RWPE2 (cell line): ENCODE measurements at regions not wholly inside any gene's neighbourhood (a gene's known extent, or its start where the extent isn't known, plus 50 kb on each side); places are given as distances from the start of the nearest gene placed in this dataset.
"Not testable (repeated sequence)": the region's sequence is repeated elsewhere in the genome, so short reads cannot be mapped to it uniquely, and the experiment has no call there.

Source experiments
- ATAC-seq: fragments of 200-7000 bp; cut with Tn5 transposase; 3 replicates; pipeline ENCODE4 v1.9.1; 2021; ENCODE audit warnings: low read depth
- DNase-seq: peaks from one replicate; pipeline ENCODE4 v3.0.0-alpha.2; 2020; ENCODE audit warnings: low spot score
- H3K27ac ChIP-seq: fragments of 450-650 bp; 2 replicates; pipeline ENCODE4 v1.5.1; 2017; ENCODE audit warnings: mild to moderate bottlenecking; ENCODE audit not compliant: poor library complexity, severe bottlenecking
- H3K27me3 ChIP-seq: fragments of 250-450 bp; sonication (Bioruptor Pico); 2 replicates; pipeline ENCODE4 v1.5.1; 2021; ENCODE audit warnings: mild to moderate bottlenecking, moderate library complexity; ENCODE audit not compliant: insufficient read depth, poor library complexity, severe bottlenecking
- H3K36me3 ChIP-seq: fragments of 250-450 bp; sonication (Bioruptor Pico); 2 replicates; pipeline ENCODE4 v1.5.1; 2020; ENCODE audit warnings: low read depth, mild to moderate bottlenecking, moderate library complexity
- H3K4me1 ChIP-seq: fragments of 250-450 bp; sonication (Bioruptor Pico); 2 replicates; pipeline ENCODE4 v1.5.1; 2021; ENCODE audit warnings: mild to moderate bottlenecking, moderate library complexity; ENCODE audit not compliant: insufficient read depth, poor library complexity, severe bottlenecking
- H3K4me3 ChIP-seq: fragments of 250-450 bp; sonication (Bioruptor Pico); 2 replicates; pipeline ENCODE4 v1.5.1; 2021; ENCODE audit warnings: mild to moderate bottlenecking, moderate library complexity; ENCODE audit not compliant: severe bottlenecking
- H3K9me3 ChIP-seq: fragments of 250-450 bp; sonication (Bioruptor Pico); 2 replicates; pipeline ENCODE4 v1.5.1; 2021; ENCODE audit warnings: mild to moderate bottlenecking, moderate library complexity; ENCODE audit not compliant: severe bottlenecking
- CTCF ChIP-seq: fragments of 450-650 bp; IDR thresholded peaks from one replicate; pipeline ENCODE4 v1.5.1; 2017; ENCODE audit warnings: mild to moderate bottlenecking, moderate library complexity; ENCODE audit not compliant: poor library complexity, severe bottlenecking

GRCh38 chrX:43450355-43450754 is 205.7 kb upstream of the MAOA start:
- H3K27me3 ChIP-seq: no peaks in the 10 kb centered on the region
- H3K36me3 ChIP-seq: no peaks in the 10 kb centered on the region
- DNase-seq (no peak), ATAC-seq (no peak)
- H3K4me3 ChIP-seq: no peak overlapping the region
- TF ChIP-seq CTCF: no peak
- H3K4me1 ChIP-seq: no peaks in the 10 kb centered on the region
- no peak overlapping the region for H3K27ac ChIP-seq
- no peaks in the 10 kb centered on the region for H3K9me3 ChIP-seq

- not testable (repeated sequence) for H3K4me1 ChIP-seq, H3K27me3 ChIP-seq, ATAC-seq, DNase-seq, H3K9me3 ChIP-seq, H3K27ac ChIP-seq, H3K4me3 ChIP-seq, H3K36me3 ChIP-seq
These were observed 204.0 kb upstream of the MAOA start for GRCh38 chrX:43451976-43452686.

- Histone ChIP-seq H3K27ac (no peak overlapping the region), H3K9me3 (no peaks in the 10 kb centered on the region), H3K27me3 (no peaks in the 10 kb centered on the region), H3K36me3 (no peaks in the 10 kb centered on the region), H3K4me1 (no peaks in the 10 kb centered on the region), H3K4me3 (no peak overlapping the region)
- no peak for TF ChIP-seq CTCF
- no peak for ATAC-seq
- DNase-seq: no peak
These were observed 200.0 kb upstream of the MAOA start for GRCh38 chrX:43456063-43456462.

GRCh38 chrX:43456906-43457305 is 199.2 kb upstream of the MAOA start:
- H3K4me3 ChIP-seq: no peak overlapping the region
- no peak for TF ChIP-seq CTCF
- H3K27me3 ChIP-seq: no peaks in the 10 kb centered on the region
- no peaks in the 10 kb centered on the region for H3K9me3 ChIP-seq
- DNase-seq: no peak
- no peak for ATAC-seq
- no peaks in the 10 kb centered on the region for H3K4me1 ChIP-seq
- no peak overlapping the region for H3K27ac ChIP-seq
- H3K36me3 ChIP-seq: no peaks in the 10 kb centered on the region

GRCh38 chrX:43467608-43468234 is 188.4 kb upstream of the MAOA start:
- TF ChIP-seq CTCF: no peak
- no peak for DNase-seq
- Histone ChIP-seq H3K4me3 (no peak overlapping the region), H3K36me3 (no peaks in the 10 kb centered on the region), H3K27ac (no peak overlapping the region), H3K9me3 (no peaks in the 10 kb centered on the region), H3K27me3 (no peaks in the 10 kb centered on the region), H3K4me1 (no peaks in the 10 kb centered on the region)
- no peak for ATAC-seq
